WTC11 (cell line): ENCODE measurements at regions not wholly inside any gene's neighbourhood (a gene's known extent, or its start where the extent isn't known, plus 50 kb on each side); places are given as distances from the start of the nearest gene placed in this dataset.

ENCODE experiments used
- CREB1 ChIP-seq: sonication (generic); formaldehyde crosslinking; IDR thresholded peaks from 2 replicates; pipeline ENCODE4 v1.8.0; 2023; ENCODE audit warnings: mild to moderate bottlenecking, missing genetic modification reagents
- TCF7 ChIP-seq: sonication (generic); formaldehyde crosslinking; IDR thresholded peaks from 2 replicates; pipeline ENCODE4 v1.8.0; 2022; ENCODE audit warnings: mild to moderate bottlenecking, low read depth, missing genetic modification reagents, moderate library complexity
- ZNF121 ChIP-seq: sonication (generic); formaldehyde crosslinking; IDR thresholded peaks from 2 replicates; pipeline ENCODE4 v1.8.0; 2023; ENCODE audit warnings: missing genetic modification reagents
- TF ChIP-seq, protein P1 (sequence below): fragments of 200-600 bp; IDR thresholded peaks from 2 replicates; pipeline ENCODE4 v1.8.0; 2022; ENCODE audit warnings: antibody characterized with exemption
- TF ChIP-seq, protein P2 (sequence below): fragments of 250-450 bp; sonication (Bioruptor Pico); IDR thresholded peaks from 2 replicates; pipeline ENCODE4 v1.9.0; 2021; ENCODE audit warnings: mild to moderate bottlenecking
- TF ChIP-seq, protein P3 (sequence below): sonication (generic); formaldehyde crosslinking; IDR thresholded peaks from 2 replicates; pipeline ENCODE4 v1.8.0; 2022; ENCODE audit warnings: mild to moderate bottlenecking, missing genetic modification reagents
- TF ChIP-seq, protein P4 (sequence below): sonication (generic); formaldehyde crosslinking; IDR thresholded peaks from 2 replicates; pipeline ENCODE4 v1.8.0; 2022; ENCODE audit warnings: mild to moderate bottlenecking, missing genetic modification reagents

DNA sequence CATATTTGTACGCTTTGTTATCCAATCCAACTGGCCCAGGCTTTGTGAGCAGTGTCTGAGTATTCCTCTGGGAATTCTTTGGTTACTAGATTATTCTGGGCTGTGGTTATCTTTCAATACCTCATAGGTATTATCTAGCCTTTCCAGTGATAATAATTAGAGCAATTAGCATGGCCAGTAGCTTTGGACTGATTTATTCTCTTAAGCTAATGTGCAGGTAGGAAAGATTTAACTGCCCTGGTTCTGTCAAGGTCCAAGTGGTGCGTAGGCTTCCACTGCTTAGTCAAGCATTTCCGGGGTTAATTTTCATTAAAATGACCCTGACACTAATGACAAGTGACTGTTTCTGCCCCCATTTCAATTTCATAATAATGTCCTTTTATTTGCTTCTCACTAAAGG lies 54.2 kb upstream of the PMFBP1 start:
- TF ChIP-seq ZNF121 (no peak), CREB1 (no peak), TCF7 (no peak)
- TF ChIP-seq, protein P1, sequence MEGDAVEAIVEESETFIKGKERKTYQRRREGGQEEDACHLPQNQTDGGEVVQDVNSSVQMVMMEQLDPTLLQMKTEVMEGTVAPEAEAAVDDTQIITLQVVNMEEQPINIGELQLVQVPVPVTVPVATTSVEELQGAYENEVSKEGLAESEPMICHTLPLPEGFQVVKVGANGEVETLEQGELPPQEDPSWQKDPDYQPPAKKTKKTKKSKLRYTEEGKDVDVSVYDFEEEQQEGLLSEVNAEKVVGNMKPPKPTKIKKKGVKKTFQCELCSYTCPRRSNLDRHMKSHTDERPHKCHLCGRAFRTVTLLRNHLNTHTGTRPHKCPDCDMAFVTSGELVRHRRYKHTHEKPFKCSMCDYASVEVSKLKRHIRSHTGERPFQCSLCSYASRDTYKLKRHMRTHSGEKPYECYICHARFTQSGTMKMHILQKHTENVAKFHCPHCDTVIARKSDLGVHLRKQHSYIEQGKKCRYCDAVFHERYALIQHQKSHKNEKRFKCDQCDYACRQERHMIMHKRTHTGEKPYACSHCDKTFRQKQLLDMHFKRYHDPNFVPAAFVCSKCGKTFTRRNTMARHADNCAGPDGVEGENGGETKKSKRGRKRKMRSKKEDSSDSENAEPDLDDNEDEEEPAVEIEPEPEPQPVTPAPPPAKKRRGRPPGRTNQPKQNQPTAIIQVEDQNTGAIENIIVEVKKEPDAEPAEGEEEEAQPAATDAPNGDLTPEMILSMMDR = no peak
- TF ChIP-seq, protein P2, sequence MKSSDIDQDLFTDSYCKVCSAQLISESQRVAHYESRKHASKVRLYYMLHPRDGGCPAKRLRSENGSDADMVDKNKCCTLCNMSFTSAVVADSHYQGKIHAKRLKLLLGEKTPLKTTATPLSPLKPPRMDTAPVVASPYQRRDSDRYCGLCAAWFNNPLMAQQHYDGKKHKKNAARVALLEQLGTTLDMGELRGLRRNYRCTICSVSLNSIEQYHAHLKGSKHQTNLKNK (CRISPR knock-in tag) = no peak
- TF ChIP-seq, protein P3, sequence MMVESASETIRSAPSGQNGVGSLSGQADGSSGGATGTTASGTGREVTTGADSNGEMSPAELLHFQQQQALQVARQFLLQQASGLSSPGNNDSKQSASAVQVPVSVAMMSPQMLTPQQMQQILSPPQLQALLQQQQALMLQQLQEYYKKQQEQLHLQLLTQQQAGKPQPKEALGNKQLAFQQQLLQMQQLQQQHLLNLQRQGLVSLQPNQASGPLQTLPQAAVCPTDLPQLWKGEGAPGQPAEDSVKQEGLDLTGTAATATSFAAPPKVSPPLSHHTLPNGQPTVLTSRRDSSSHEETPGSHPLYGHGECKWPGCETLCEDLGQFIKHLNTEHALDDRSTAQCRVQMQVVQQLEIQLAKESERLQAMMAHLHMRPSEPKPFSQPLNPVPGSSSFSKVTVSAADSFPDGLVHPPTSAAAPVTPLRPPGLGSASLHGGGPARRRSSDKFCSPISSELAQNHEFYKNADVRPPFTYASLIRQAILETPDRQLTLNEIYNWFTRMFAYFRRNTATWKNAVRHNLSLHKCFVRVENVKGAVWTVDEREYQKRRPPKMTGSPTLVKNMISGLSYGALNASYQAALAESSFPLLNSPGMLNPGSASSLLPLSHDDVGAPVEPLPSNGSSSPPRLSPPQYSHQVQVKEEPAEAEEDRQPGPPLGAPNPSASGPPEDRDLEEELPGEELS (CRISPR knock-in tag) = no peak
- TF ChIP-seq, protein P4, sequence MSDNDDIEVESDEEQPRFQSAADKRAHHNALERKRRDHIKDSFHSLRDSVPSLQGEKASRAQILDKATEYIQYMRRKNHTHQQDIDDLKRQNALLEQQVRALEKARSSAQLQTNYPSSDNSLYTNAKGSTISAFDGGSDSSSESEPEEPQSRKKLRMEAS = no peak
